A549 (cell line): ENCODE measurements at regions not wholly inside any gene's neighbourhood (a gene's known extent, or its start where the extent isn't known, plus 50 kb on each side); places are given as distances from the start of the nearest gene placed in this dataset.

ENCODE experiments used
- ATAC-seq, 2 experiments: fragments of 200-7000 bp in 1 of 2; fragments of >200 bp in 1 of 2; cut with Nextera tagmentation in 1 of 2; cut with Tn5 transposase in 1 of 2; 3 replicates each; pipeline versions ENCODE4 v1.8.0 to v1.9.1; 2018 to 2020; ENCODE audit warnings: mild to moderate bottlenecking in 1 of 2, moderate library complexity in 1 of 2
- CTCF ChIA-PET: fragments of 300-600 bp; sonication (Branson Sonifier 250); formaldehyde crosslinking; extraction: SDS; loops from one replicate; lab custom pipeline; 2021; ENCODE audit warnings: antibody characterized with exemption, inconsistent platforms; lab: Yijun Ruan, JAX
- POLR2A ChIA-PET: fragments of 350-600 bp; formaldehyde crosslinking; extraction: SDS; loops from one replicate; lab custom pipeline; 2021; ENCODE audit warnings: antibody characterized with exemption, inconsistent platforms; lab: Yijun Ruan, JAX
- DNase-seq, 2 experiments: peaks; one replicate each; pipeline versions ENCODE4 v3.0.0 to v3.0.0-alpha.2; 2011 to 2016; ENCODE audit warnings: low read depth in 1 of 2, low spot score in 1 of 2
- FAIRE-seq: peaks from 2 replicates; lab custom pipeline; 2011; peaks lifted over from hg19 to GRCh38; lab: Jason Lieb, UNC
- H3K27ac ChIP-seq, 2 experiments: fragments of >200 bp; sonication (Bioruptor Twin); formaldehyde crosslinking; 3 replicates each; pipeline ENCODE4 v1.5.1; 2016 to 2017
- H3K4me1 ChIP-seq: fragments of >200 bp; sonication (Bioruptor Twin); formaldehyde crosslinking; 3 replicates; pipeline ENCODE4 v1.6.1; 2016
- H3K4me2 ChIP-seq: fragments of >200 bp; sonication (Bioruptor Twin); formaldehyde crosslinking; 3 replicates; pipeline ENCODE4 v1.6.1; 2016
- H3K4me3 ChIP-seq: fragments of >200 bp; sonication (Bioruptor Twin); formaldehyde crosslinking; 3 replicates; pipeline ENCODE4 v1.5.1; 2016
- H3K9me3 ChIP-seq: fragments of >200 bp; sonication (Bioruptor Twin); formaldehyde crosslinking; 3 replicates; pipeline ENCODE4 v1.6.1; 2016
- ATOH8 ChIP-seq: fragments of 250-450 bp; sonication (Bioruptor Pico); IDR thresholded peaks from 2 replicates; pipeline ENCODE4 v1.5.0; 2020; ENCODE audit warnings: low read depth, mild to moderate bottlenecking, moderate library complexity
- CBX8 ChIP-seq: fragments of 200-600 bp; sonication (generic); IDR thresholded peaks from 2 replicates; pipeline ENCODE4 v1.6.1; 2016
- CEBPB ChIP-seq, 2 experiments: fragments of >200 bp in 1 of 2; sonication (Bioruptor Twin) in 1 of 2; formaldehyde crosslinking in 1 of 2; IDR thresholded peaks; 2 replicates each; pipeline ENCODE4 v1.6.1; 2012 to 2016
- CHD4 ChIP-seq: fragments of 200-600 bp; sonication (generic); IDR thresholded peaks from 2 replicates; pipeline ENCODE4 v1.6.1; 2016; ENCODE audit warnings: antibody characterized with exemption, mild to moderate bottlenecking, borderline replicate concordance
- E2F6 ChIP-seq: IDR thresholded peaks from 2 replicates; pipeline ENCODE4 v1.6.1; 2012; ENCODE audit warnings: low read depth, borderline replicate concordance
- EHF ChIP-seq: fragments of 250-450 bp; sonication (Bioruptor Pico); IDR thresholded peaks from 2 replicates; pipeline ENCODE4 v1.5.0; 2020; ENCODE audit warnings: mild to moderate bottlenecking
- ESRRA ChIP-seq: fragments of 150-350 bp; IDR thresholded peaks from 2 replicates; pipeline ENCODE4 v1.6.1; 2014; ENCODE audit warnings: mild to moderate bottlenecking, low read length, borderline replicate concordance
- FOSB ChIP-seq: fragments of 250-450 bp; sonication (Bioruptor Pico); IDR thresholded peaks from 2 replicates; pipeline ENCODE4 v1.5.0; 2020; ENCODE audit warnings: mild to moderate bottlenecking, moderate library complexity
- FOXS1 ChIP-seq: fragments of 250-450 bp; sonication (Bioruptor Pico); IDR thresholded peaks from 2 replicates; pipeline ENCODE4 v1.5.0; 2020; ENCODE audit warnings: mild to moderate bottlenecking, moderate library complexity
- GATA3 ChIP-seq: IDR thresholded peaks from 2 replicates; pipeline ENCODE4 v1.6.1; 2012; ENCODE audit warnings: borderline replicate concordance
- HDAC2 ChIP-seq: fragments of 200-600 bp; sonication (generic); IDR thresholded peaks from 2 replicates; pipeline ENCODE4 v1.6.1; 2016
- HEYL ChIP-seq: fragments of 250-450 bp; sonication (Bioruptor Pico); IDR thresholded peaks from 2 replicates; pipeline ENCODE4 v1.8.0; 2021; ENCODE audit warnings: mild to moderate bottlenecking, moderate library complexity
- HMGXB4 ChIP-seq: fragments of 250-450 bp; sonication (Bioruptor Pico); IDR thresholded peaks from 2 replicates; pipeline ENCODE4 v1.5.0; 2021; ENCODE audit warnings: mild to moderate bottlenecking, moderate library complexity, borderline replicate concordance
- HOXB13 ChIP-seq: fragments of 250-450 bp; sonication (Bioruptor Pico); IDR thresholded peaks from 2 replicates; pipeline ENCODE4 v1.5.0; 2020; ENCODE audit warnings: low read depth, mild to moderate bottlenecking, moderate library complexity
- HOXB5 ChIP-seq: fragments of 250-450 bp; sonication (Bioruptor Pico); IDR thresholded peaks from 2 replicates; pipeline ENCODE4 v1.5.0; 2020; ENCODE audit warnings: mild to moderate bottlenecking, moderate library complexity
- JUN ChIP-seq, 2 experiments: fragments of >200 bp; sonication (Bioruptor Twin); formaldehyde crosslinking; IDR thresholded peaks; 2 replicates in 1 of 2; 3 replicates in 1 of 2; pipeline ENCODE4 v1.6.1; 2016 to 2017
- JUNB ChIP-seq: fragments of >200 bp; sonication (Bioruptor Twin); formaldehyde crosslinking; IDR thresholded peaks from 2 replicates; pipeline ENCODE4 v1.6.1; 2016
- KDM1A ChIP-seq: fragments of 200-600 bp; sonication (generic); IDR thresholded peaks from 2 replicates; pipeline ENCODE4 v1.6.1; 2016; ENCODE audit warnings: low read depth, mild to moderate bottlenecking
- KDM5A ChIP-seq: fragments of 200-600 bp; sonication (generic); IDR thresholded peaks from 2 replicates; pipeline ENCODE4 v1.6.1; 2016; ENCODE audit warnings: antibody characterized with exemption, mild to moderate bottlenecking
- MAFK ChIP-seq: fragments of 450-650 bp; IDR thresholded peaks from 2 replicates; pipeline ENCODE4 v1.6.1; 2014; ENCODE audit not compliant: partially characterized antibody
- MAZ ChIP-seq: fragments of 150-350 bp; IDR thresholded peaks from 2 replicates; pipeline ENCODE4 v1.6.1; 2014; ENCODE audit warnings: antibody characterized with exemption, low read depth, low read length, borderline replicate concordance
- MYC ChIP-seq: IDR thresholded peaks from 2 replicates; pipeline ENCODE4 v1.6.1; 2012; ENCODE audit warnings: mild to moderate bottlenecking, inconsistent platforms, low read length, improper control_type of control experiment, borderline replicate concordance
- NFE2L2 ChIP-seq: fragments of 150-350 bp; conservative IDR thresholded peaks from 2 replicates; pipeline ENCODE4 v1.6.1; 2014; ENCODE audit warnings: low read length
- NPAS2 ChIP-seq: fragments of 250-450 bp; sonication (Bioruptor Pico); IDR thresholded peaks from 2 replicates; pipeline ENCODE4 v1.8.0; 2022; ENCODE audit warnings: mild to moderate bottlenecking, moderate library complexity, borderline replicate concordance
- RAD21 ChIP-seq, 2 experiments: fragments of >200 bp in 1 of 2; sonication (Bioruptor Twin) in 1 of 2; formaldehyde crosslinking in 1 of 2; IDR thresholded peaks in 1 of 2; conservative IDR thresholded peaks in 1 of 2; 2 replicates in 1 of 2; 3 replicates in 1 of 2; pipeline ENCODE4 v1.6.1; 2012 to 2018; ENCODE audit warnings: inconsistent platforms in 1 of 2
- RCOR1 ChIP-seq: fragments of 150-350 bp; IDR thresholded peaks from 2 replicates; pipeline ENCODE4 v1.6.1; 2014; ENCODE audit warnings: antibody characterized with exemption, low read length, low read depth
- REST ChIP-seq: fragments of 200-600 bp; sonication (generic); IDR thresholded peaks from 2 replicates; pipeline ENCODE4 v1.6.1; 2016; ENCODE audit warnings: antibody characterized with exemption, mild to moderate bottlenecking, moderate library complexity
- RFX5 ChIP-seq: fragments of 450-650 bp; IDR thresholded peaks from 2 replicates; pipeline ENCODE4 v1.7.1; 2014; ENCODE audit warnings: antibody characterized with exemption, mild to moderate bottlenecking, moderate library complexity
- RNF2 ChIP-seq: fragments of 200-600 bp; sonication (generic); IDR thresholded peaks from 2 replicates; pipeline ENCODE4 v1.6.1; 2016; ENCODE audit warnings: low read depth, mild to moderate bottlenecking, antibody characterized with exemption, moderate library complexity, borderline replicate concordance
- USF2 ChIP-seq: fragments of 450-650 bp; IDR thresholded peaks from 2 replicates; pipeline ENCODE4 v1.6.1; 2014; ENCODE audit warnings: antibody characterized with exemption
- ZNF302 ChIP-seq: fragments of 250-450 bp; sonication (Bioruptor Pico); IDR thresholded peaks from 2 replicates; pipeline ENCODE4 v1.9.0; 2021; ENCODE audit warnings: inconsistent platforms, mild to moderate bottlenecking, moderate library complexity
- WGBS: methylation state at CpG from one replicate; pipeline ENCODE4 v1.1.6; 2017; ENCODE audit errors: missing lambda C conversion rate; 5-methylcytosine and 5-hydroxymethylcytosine counted together

GRCh38 chr6:144993870-144994269 is 708.7 kb downstream of the UTRN start:
- no peaks in the 10 kb centered on the region for H3K9me3 ChIP-seq
- H3K27ac ChIP-seq: no peak overlapping the region
- H3K4me2 ChIP-seq: no peak overlapping the region
- TF ChIP-seq HMGXB4 (CRISPR knock-in tag): no peak
- TF ChIP-seq ESRRA: no peak
- TF ChIP-seq NFE2L2: no peak
- TF ChIP-seq KDM5A: no peak
- no peak for TF ChIP-seq CHD4
- no peak for TF ChIP-seq NPAS2 (CRISPR knock-in tag)
- TF ChIP-seq HDAC2: no peak
- no peak for TF ChIP-seq MYC
- no peak for TF ChIP-seq E2F6
- no peak for TF ChIP-seq FOSB (CRISPR knock-in tag)
- no peak for TF ChIP-seq RCOR1
- no peak for TF ChIP-seq CBX8
- TF ChIP-seq RFX5: no peak
- TF ChIP-seq ATOH8 (CRISPR knock-in tag): no peak
- no peak for TF ChIP-seq GATA3
- TF ChIP-seq REST: no peak
- TF ChIP-seq KDM1A: no peak
- DNase-seq: no peak
- H3K4me1 ChIP-seq: no peaks in the 10 kb centered on the region
- FAIRE-seq: no peak
- 71% methylated on average over 3 of the region's 3 CpGs for WGBS
- ChIA-PET POLR2A (no interaction called here), CTCF (no interaction called here)
- ATAC-seq: no peak
- H3K4me3 ChIP-seq: no peak overlapping the region

- WGBS: 66% methylated on average over 3 of the region's 3 CpGs
- no peak for TF ChIP-seq EHF
- no peak for TF ChIP-seq JUN (IDR thresholded peaks at IDR 0.05)
- no peak for TF ChIP-seq FOXS1 (CRISPR knock-in tag)
- TF ChIP-seq RCOR1: no peak
- TF ChIP-seq USF2: no peak
- TF ChIP-seq ZNF302 (CRISPR knock-in tag): no peak
- no peak for TF ChIP-seq HEYL (CRISPR knock-in tag)
- TF ChIP-seq HOXB5 (CRISPR knock-in tag): no peak
- TF ChIP-seq HOXB13: no peak
- TF ChIP-seq MAZ: no peak
- no peak for TF ChIP-seq CBX8
- no peak for TF ChIP-seq RAD21 (conservative IDR thresholded peaks at IDR 0.05 in 1 of 2, IDR thresholded peaks at IDR 0.05 in 1 of 2)
- TF ChIP-seq GATA3: no peak
- no peak for TF ChIP-seq MAFK
- TF ChIP-seq JUNB: no peak
- TF ChIP-seq CEBPB (IDR thresholded peaks at IDR 0.05): no peak
- no peak for TF ChIP-seq RNF2
- ATAC-seq (no peak), FAIRE-seq (no peak), DNase-seq (no peak)
- ChIA-PET POLR2A (no interaction called here), CTCF (interaction anchor here (0.8 to 1.0 kb wide), 3 partner anchors 9 to 17 kb away, joined by 3 to 4 read pairs (median 3); no protein-coding TSS in a partner anchor)
- H3K4me1 ChIP-seq: no peaks in the 10 kb centered on the region
- H3K27ac ChIP-seq: no peak overlapping the region
- H3K9me3 ChIP-seq: no peaks in the 10 kb centered on the region
- no peak overlapping the region for H3K4me3 ChIP-seq
- no peak overlapping the region for H3K4me2 ChIP-seq
Observed at GRCh38 chr6:144997996-144998395, 712.9 kb downstream of the UTRN start.
